ENCODE measurements at regions not wholly inside any gene's neighbourhood (a gene's known extent, or its start where the extent isn't known, plus 50 kb on each side); places are given as distances from the start of the nearest gene placed in this dataset.

DNA sequence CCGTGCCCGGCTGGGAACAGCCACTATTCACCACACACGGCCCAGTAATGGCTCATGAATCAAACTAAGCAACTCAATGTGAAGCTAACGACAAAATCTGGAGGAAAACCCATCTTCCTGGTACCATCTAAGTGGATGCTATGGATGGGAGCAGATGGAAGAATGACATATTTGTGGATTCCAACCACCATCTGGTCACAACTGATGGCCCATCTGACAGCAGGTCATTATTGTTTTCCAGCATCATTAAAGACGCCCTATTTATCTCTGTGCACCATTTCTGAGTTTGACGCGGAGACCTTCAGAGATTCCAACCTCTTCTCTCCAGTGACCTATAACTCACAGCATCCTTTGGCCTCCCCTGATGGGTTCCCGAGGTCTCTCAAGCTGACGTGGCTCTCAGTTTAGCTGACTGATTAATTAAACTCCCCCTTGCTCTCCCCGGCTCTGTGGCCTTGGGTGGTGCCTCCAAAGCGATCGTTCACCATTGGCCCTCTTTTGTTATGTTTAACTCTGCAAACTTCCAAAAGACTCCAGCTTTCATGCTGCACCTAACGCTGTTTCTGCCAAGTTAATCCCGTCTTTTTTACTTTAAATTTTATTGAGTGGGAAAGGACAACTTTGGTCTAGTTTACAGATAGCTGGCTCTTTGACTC lies 1514.4 kb downstream of the BRD1 start:
- no peak overlapping the region for H3K4me3 Mint-ChIP-seq
- peaks cover 3% of the 10 kb centered on the region for H3K27me3 Mint-ChIP-seq (ENCODE audit: insufficient read depth)
- H3K36me3 Mint-ChIP-seq (ENCODE audit: low read depth), result peaks cover 5% of the 10 kb centered on the region
- no peak overlapping the region for H3K27ac Mint-ChIP-seq
- no peak for DNase-seq
- no peaks in the 10 kb centered on the region for H3K4me1 Mint-ChIP-seq (ENCODE audit: low read depth)
- H3K9me3 Mint-ChIP-seq, result peaks cover 85% of the 10 kb centered on the region
- TF ChIP-seq, protein P1, sequence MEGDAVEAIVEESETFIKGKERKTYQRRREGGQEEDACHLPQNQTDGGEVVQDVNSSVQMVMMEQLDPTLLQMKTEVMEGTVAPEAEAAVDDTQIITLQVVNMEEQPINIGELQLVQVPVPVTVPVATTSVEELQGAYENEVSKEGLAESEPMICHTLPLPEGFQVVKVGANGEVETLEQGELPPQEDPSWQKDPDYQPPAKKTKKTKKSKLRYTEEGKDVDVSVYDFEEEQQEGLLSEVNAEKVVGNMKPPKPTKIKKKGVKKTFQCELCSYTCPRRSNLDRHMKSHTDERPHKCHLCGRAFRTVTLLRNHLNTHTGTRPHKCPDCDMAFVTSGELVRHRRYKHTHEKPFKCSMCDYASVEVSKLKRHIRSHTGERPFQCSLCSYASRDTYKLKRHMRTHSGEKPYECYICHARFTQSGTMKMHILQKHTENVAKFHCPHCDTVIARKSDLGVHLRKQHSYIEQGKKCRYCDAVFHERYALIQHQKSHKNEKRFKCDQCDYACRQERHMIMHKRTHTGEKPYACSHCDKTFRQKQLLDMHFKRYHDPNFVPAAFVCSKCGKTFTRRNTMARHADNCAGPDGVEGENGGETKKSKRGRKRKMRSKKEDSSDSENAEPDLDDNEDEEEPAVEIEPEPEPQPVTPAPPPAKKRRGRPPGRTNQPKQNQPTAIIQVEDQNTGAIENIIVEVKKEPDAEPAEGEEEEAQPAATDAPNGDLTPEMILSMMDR (IDR thresholded peaks at IDR 0.05), result no peak

DNA sequence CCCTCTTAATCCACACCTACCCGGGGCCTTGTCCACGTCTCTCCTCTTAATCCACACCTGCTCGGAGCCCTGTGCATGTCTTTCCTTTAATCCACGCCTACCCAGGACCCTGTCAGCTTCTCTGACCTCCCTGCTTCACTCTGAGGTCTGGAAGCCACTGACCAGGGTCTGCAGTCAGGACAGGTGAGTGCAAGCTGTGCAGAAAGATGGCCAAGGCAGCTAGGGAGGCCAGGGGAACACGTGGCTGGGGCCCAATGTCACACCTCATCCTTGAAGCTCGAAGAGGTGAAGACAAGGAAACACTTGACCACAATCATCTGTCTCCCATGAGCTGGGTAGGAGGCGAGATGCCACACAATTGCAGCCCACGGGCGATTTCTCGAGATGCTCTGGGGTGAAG lies 1516.9 kb downstream of the BRD1 start:
- Mint-ChIP-seq H3K9me3 (peaks cover 75% of the 10 kb centered on the region), H3K4me3 (no peak overlapping the region), H3K27ac (no peak overlapping the region), H3K4me1 (ENCODE audit: low read depth) (no peaks in the 10 kb centered on the region), H3K27me3 (ENCODE audit: insufficient read depth) (peaks cover 2% of the 10 kb centered on the region; the same call in 1 of the 2 replicates), H3K36me3 (ENCODE audit: low read depth) (peaks cover 5% of the 10 kb centered on the region)
- TF ChIP-seq, protein P1 (IDR thresholded peaks at IDR 0.05), result no peak
- no peak for DNase-seq

DNA sequence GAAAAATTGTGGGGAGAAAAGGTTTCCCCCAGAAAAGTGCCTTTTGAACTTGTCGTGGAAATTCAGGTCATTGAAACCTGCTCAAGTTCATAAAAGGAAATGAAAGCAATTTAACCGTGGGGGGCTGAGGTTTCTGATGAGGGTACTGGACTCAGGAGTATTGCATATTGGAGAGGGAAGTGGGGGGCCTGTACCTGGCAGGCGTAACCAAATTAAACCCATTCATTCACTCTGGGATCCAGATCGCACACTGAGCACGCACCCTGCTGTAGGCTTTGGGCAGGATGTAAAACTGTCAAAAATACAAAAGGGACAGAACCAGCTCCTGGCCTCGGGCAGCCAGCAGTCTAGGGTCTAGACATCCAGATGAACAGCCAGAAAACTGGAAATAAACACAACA lies 1517.4 kb downstream of the BRD1 start:
- H3K4me3 Mint-ChIP-seq, result no peak overlapping the region
- TF ChIP-seq, protein P1 (IDR thresholded peaks at IDR 0.05), result no peak
- H3K36me3 Mint-ChIP-seq (ENCODE audit: low read depth), result peaks cover 5% of the 10 kb centered on the region
- peaks cover 71% of the 10 kb centered on the region for H3K9me3 Mint-ChIP-seq
- H3K4me1 Mint-ChIP-seq (ENCODE audit: low read depth), result no peaks in the 10 kb centered on the region
- peaks cover 2% of the 10 kb centered on the region; the same call in 1 of the 2 replicates for H3K27me3 Mint-ChIP-seq (ENCODE audit: insufficient read depth)
- no peak overlapping the region for H3K27ac Mint-ChIP-seq
- no peak for DNase-seq

DNA sequence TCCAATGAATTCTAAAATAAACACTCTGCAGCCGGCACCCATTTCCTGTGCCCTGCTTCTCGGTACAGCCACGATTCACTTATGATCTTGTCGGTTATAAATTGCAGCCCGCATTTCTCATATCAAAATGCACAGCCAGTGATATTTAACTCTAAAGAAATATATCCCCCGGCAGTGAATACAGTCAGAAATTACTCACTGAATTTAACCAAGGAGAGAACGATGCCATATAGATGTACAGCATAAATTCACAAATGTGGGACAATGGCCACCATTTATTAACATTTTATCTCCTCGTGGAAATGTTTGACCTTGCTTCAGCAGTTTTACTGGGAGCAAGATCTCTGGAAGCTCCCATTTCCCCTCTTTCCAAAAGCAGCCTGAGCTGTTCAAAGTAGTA lies 1517.8 kb downstream of the BRD1 start:
- peaks cover 71% of the 10 kb centered on the region for H3K9me3 Mint-ChIP-seq

DNA sequence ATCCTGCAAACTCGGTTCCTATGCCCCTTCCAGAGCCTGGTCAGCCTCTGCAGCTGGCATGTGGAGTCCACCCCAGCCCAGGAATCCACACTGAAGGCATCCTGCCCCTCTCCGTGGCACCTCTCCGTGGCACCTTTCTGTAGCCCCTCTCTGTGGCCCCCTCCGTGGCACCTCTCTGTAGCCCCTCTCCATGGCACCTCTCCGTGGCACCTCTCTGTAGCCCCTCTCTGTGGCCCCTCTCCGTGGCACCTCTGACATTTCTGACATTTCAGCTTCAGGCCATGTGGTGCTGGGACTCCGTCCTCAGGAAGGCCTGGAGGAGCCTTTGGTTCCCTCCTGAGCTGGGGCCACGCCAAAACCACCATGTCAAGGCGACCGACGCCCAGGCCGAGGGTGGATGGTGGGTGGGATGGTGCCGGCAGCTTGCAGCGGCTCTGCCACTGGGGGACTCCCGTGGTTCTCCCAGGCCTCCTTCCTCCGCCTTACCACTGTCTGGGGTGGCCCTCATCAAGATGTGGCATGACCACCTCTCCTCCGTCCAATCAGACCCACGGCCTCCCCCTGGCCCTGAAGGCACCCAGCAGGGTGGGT lies 1518.5 kb downstream of the BRD1 start:
- Mint-ChIP-seq H3K27ac (no peak overlapping the region), H3K4me1 (ENCODE audit: low read depth) (no peaks in the 10 kb centered on the region), H3K9me3 (peaks cover 71% of the 10 kb centered on the region), H3K27me3 (ENCODE audit: insufficient read depth) (peaks cover 2% of the 10 kb centered on the region; the same call in 1 of the 2 replicates), H3K36me3 (ENCODE audit: low read depth) (peaks cover 5% of the 10 kb centered on the region), H3K4me3 (no peak overlapping the region)
- TF ChIP-seq, protein P1 (IDR thresholded peaks at IDR 0.05), result no peak
- no peak for DNase-seq

More for the DNA sequence above, 1517.8 kb downstream of the BRD1 start:
- DNase-seq, result no peak
- peaks cover 2% of the 10 kb centered on the region; the same call in 1 of the 2 replicates for H3K27me3 Mint-ChIP-seq (ENCODE audit: insufficient read depth)
- H3K36me3 Mint-ChIP-seq (ENCODE audit: low read depth), result peaks cover 5% of the 10 kb centered on the region
- H3K4me1 Mint-ChIP-seq (ENCODE audit: low read depth), result no peaks in the 10 kb centered on the region
- H3K4me3 Mint-ChIP-seq, result no peak overlapping the region
- TF ChIP-seq, protein P1 (IDR thresholded peaks at IDR 0.05), result no peak
- no peak overlapping the region for H3K27ac Mint-ChIP-seq
